Fibroblast of skin of scalp (primary cell): ENCODE measurements at regions not wholly inside any gene's neighbourhood (a gene's known extent, or its start where the extent isn't known, plus 50 kb on each side); places are given as distances from the start of the nearest gene placed in this dataset.

Experiments used
- DNase-seq: peaks from one replicate; pipeline ENCODE4 v3.0.0-alpha.2; 2013

DNA sequence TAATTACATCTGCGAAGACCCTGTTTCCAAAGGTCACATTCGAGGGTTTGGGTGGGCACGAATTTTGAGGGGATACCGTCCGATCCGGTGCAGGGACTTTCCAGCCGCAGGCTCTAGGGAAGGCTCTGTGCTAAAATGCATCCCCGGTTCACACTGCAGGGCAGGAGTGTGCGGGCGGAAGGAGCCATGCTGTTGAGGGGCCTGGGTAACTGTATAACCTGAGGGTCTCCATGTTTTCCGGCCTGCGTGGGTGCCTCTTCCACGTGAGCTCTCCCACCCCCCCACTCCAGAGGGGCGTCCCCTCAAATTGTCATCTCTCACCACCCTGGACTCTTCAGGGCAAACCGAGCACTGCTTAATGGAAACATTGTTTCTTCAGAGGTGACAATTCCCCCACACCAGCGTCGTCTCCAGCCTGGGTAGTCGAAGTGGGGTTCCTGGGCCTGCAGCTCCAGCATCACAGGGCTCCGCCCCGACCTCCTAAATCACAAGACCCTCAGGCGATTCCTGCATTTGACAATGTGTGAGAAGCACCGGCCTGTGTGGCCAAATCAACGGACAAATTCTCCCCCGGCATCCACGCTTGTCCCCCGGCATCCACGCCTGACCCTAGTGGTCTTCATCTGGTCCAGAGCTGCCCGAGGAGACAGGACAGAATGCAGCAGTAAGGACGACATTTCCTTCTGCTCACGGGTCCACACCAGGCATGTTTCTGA is 51.2 kb downstream of the FOXL3 start:
- DNase-seq, result no peak

DNA sequence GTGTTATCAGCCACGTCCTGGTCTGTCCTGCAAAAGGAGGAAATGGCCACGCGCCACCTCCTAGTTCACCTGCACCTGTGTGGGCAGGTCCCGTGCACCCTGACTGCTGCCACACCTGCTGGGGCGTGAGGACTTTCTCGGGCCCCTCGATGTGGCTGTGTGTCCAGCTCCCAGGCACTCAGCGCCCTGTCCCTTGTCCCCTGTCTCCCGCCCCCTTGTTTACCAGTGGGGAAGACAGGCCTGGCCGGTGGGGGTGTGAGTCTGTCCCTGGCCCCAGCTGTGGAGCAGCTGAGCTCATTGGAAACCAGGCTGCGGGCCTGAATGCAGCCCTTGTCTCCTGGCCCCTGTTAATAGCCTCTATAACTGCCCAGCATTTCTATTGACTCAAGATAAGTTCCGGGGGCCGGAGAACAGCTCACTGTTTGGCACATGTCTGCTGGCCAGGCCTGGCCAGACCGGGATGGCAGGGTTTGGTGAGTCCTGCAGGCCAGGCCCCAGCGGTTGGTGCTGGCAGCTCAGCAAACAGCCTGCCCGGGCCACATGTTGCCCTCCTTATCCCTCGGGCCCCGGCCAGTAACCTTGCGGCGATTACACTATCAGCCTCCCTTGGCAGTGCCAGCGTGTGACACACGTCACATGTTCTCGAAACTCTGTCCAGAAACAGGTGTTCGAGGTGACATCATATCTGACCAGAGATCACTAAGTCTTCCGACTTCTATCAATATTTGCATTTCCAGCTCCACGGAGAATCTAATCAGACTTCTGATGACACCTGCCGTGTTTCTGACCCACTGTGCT is 52.1 kb downstream of the FOXL3 start:
- DNase-seq, result no peak

DNA sequence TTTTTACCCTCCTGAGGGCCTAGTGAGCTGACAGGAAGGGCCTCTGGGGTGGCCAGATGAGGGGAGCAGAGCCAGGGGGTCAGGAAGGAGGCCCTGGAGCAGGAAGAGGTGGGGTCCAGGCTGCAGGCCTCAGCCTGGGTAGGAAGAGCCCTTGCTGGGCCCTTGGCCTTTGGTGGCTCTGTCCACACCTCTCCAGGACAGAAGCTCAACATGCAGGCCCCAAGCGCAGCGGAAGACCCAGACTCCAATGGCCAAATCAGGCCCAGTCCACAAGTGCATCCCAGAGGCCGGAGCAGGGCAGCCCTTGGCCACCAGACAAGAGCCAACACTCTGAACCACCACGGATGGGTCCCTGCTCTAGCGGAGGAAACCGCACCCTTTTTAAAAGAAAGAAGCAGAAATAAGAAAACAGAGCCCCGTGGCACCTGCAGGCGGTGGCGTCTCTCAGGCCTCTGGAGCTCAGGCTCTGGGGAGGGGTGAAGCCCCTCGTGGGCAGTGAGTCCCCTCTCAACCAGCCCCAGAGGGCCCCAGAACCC is 52.8 kb downstream of the FOXL3 start:
- DNase-seq, result no peak

DNA sequence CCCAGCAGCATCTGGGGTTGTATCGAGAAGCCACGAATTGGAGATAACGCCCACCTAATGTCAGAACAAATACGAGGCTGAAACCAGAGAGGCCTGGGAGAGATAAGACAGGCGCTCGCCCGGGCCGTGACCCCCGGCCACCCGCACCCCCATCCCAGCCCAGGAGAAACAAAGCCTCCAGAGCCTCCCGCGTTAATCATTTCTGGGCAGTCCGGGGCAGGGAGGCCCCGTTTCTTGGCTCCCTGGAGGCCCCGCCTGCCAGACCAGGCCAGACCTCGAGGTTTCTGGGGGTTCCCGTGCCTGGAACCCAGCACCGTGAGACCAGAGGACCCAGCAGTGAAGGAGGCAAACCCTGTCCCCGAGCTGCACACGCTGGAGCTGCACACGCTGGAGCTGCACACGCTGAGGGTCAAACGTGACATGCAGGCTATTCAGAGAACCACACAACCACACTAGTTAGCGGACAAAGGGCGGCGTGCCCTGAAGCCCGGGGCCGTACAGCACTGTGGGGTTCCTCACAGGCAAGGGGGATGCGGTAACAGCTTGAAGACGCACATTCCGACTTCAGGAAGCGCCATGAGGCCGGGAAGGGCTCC is 53.4 kb downstream of the FOXL3 start:
- no peak for DNase-seq

DNA sequence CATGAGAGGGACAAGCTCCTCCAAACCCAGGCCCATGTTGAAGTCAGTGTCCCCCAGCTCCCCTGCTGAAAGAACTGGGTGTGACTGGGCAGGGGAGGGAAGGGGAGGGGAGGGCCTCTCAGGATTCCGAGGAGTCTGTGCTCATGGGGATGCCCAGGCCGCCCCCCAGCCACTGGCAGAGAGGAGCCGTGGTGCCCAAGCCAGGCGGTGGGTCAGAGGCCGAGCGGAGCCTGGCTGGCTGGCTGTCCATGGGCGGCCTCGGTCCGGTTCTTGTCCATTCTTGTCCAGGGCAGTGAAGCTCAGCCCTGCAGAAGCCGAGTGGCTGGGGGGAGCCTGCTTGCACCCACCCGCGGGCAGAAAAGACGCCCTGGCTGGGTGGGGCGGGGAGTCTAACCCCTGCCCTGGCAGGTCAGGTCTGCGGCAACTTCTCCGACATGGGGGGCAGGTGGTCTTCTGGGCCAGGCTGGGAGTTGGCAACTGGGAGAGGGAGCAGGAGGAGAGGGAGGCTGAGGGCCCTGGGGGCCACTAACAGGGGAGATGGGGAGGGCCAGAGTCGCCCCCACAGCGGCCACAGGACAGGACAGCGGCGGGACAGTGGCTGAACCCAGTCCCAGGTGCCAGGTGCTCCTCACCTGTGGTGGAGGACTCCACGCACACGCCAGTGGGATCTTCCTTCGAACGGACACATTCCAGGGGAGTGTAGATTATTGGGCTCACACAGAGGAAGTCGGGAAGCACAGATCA is 54.1 kb downstream of the FOXL3 start:
- no peak for DNase-seq

DNA sequence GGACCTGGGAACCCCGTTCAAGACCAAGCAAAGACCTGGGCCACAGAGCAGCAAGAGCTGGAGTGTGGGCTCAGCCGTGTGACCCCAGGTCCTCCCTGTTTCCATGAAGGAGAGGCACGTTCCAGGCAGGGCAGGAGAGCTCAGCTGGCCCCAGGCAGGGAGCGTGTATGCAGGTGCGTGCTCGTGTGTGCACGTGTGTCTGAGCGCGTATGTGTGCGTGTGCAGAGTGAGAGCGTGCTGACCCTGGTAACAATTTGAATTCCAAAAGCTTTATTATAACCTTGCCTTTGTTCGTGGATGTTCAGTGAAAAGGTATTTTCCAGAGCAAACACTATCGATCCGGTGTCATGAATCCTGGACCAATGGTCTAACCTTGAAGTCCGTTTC is 54.6 kb downstream of the FOXL3 start:
- no peak for DNase-seq

DNA sequence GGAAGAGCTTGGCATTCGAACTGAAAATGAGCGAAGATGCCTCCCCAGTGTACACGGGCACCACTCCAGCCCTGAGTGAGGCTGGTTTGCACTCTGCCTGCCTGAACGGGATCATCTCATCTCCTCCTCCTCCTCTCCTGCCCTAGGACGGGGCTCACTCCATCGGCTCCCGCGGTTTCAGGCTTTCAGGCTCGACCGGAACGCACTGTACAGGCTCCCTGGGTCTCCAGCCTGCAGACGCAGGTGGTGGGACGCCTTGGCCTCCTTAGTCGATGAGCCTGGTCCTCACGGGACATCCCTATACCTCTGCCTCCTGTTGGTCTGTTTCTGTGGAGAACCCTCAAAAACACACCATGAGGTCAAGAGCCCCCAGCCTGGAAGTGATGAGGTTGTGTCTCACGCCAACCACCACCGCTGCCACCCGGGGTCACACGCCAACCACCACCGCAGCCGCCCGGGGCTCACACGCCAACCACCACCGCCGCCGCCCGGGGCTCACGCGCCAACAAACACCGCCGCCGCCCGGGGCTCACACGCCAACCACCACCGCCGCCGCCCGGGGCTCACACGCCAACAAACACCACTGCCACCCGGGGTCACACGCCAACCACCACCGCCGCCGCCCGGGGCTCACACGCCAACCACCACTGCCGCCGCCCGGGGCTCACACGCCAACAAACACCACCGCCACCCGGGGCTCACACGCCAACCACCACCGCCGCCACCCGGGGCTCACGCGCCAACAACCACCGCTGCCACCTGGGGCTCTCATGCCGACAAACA is 56.3 kb downstream of the FOXL3 start:
- no peak for DNase-seq

DNA sequence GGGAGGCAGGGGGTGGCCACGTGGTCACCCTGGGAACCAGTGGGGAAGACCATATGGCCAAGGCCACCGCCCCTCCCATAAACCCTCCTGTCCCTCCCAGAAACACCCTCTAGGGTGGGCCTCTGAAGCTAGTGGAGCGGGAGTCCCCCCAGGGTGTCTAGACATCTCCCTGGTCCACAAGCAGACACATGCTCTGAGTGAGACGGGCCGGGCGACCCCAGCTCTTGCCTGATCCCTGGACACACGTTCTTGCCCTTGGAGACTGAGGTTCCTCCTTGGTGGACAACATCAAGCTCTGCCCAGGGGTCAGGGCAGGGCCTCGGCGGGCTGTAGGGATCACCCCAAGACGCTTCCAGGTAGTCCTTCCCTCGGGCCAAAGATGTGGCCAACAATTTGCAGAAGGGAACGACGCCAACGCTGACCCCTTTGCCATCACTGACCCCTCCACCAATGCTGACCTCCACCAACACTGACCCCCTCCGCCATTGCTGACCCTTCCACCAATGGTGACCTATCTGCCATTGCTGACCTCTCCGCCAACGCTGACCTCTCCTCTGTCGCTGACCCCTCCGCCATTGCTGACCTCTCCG is 57.1 kb downstream of the FOXL3 start:
- DNase-seq, result no peak

DNA sequence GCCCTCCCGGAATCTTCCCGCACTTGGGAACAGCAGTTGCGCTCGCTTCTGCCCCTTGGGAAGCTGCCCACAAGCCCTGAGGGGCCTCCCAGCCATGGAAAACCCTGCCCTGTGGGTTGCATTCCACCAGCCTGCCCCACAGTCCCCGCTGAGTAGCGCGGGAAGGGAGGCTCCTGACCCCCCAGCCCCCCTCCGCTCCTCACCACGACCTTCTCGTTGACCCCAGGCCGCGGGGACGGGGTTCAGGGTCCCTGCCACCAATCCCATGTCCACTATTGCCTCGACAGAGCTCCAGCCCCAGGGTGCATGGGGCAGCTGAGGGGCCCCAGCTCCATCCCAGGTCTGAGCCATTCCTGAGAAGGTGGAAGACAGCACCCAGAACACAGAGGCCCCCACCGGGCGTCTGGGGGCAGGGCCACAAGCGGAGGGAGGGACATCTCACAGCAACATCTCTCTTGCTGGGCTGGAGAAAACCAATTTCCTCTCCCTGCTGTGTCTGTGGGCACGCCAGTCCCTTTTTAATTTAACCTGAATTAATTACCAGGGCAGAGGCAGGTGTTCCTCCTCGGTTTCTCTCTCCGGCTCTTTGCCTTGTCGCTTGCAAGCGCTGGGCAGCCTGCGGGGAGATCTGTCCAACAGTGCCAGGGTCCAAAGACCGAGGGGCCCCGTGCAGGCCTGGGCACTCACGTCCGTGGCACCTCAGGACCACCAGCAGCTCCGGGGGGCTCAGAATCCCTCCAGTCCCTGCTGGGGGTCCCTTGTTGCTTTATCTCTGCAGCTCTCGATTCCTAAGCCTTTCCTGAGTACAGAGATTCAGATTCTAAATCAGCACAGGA is 57.9 kb downstream of the FOXL3 start:
- no peak for DNase-seq

DNA sequence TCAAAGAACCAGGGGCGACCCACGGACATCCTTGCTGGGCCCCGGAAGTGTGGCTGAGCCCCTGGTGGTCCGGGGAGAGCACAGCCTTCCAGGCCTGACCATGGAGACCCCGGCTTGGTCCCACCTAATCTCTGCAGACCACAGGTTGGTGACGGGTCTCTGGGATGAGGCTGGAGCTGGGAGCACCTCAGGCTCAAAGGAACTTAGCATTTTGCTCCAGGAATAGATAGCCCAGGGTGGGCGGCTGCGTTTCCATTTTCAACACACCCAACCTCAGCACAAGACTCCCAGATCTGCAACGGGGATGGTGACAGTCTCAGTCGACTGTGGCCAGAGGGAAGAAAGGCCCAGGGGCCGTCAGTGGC is 58.5 kb downstream of the FOXL3 start:
- no peak for DNase-seq

DNA sequence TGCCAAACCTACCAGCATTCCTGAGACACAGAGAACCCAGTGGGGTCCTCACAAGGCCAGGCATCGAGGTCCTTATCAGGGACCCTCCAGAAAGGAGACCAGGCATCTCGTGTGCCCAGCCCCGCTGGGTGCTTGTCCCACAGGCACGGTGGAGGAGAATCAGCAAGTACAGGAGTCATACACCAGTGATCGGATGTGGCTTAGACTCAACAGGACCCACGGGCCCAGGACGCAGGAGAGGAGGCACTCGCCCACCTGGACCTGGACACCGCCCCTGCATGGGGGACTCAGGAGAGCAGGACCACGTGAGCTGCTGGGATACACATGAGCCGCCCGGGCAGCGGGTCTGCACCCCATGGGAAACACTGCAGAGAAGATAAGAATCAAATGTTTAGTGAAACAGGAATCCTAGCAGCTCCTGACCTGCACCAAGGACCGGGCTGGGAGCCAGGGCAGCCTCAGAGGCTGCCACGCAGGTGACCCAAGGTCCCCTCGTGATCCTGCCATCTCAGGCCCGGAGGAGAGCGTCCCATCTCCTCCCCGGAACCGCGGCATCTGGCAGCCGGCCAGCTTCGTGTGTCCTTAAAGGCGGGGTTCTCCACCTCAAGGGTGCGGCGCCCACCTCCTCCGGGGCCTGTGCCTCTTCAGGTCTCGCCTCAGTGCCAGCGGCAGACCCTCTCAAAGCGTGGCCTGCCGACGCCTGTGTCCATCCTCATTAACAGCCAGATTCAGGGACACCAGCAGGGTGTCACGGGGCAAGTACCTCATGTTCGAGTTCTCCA is 59.2 kb downstream of the FOXL3 start:
- no peak for DNase-seq

DNA sequence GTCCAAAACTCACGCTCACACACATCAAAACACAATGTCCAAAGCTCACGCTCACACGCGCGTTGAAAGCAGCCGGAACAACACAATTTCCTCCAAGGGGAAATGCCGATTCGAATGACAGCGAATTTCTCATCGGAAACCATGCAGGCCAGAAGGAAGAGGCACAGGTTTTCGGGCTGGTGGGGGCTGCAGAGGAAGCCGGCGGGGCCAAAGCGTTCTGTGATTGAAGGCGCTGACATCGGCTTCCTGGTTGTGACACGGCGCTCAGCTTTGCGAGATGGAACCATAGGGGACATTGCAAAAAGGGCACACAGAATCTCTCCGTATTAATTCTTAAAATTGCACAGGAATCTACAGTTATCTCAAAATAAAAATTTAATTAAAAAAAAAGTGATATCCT is 61.3 kb downstream of the FOXL3 start:
- DNase-seq, result no peak

DNA sequence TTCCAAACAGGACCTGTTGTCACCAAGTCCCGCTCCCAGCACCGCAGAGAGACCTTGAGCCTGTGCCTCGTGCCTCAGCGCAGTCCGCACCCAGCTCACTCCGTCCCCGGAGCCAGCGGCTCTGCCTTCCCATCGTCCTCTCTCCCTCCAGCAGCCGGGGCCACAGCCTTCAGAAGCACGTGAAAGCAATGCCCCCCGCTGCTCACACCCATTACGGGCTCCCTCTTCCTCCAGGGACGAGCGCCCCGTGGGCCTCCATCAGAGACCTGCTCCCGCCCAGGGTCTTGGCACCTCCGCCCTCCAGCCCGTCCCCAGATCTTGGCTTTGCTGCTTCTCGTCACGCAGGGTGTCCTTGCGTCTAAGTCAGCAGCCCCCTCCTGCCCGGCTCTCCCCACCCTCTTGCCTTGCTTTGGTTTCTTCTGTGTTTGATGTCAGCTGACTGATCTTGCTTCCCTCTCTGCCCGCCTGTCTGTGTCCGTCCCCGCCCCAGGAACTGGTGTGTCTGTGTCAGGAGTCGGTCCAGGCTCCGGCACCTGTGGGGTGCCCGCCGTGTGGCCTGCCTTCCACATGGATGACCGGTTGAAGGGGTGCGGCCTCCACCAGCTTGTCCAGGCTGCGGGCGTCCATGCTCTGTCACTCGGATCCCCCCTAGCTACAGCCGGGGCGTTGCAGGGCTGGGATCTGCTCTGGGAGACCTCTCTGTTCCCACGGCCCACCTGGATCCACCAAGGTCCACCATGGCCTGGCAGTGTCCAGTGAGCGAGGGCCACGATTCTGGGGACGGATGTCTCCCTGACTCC is 61.9 kb downstream of the FOXL3 start:
- no peak for DNase-seq

DNA sequence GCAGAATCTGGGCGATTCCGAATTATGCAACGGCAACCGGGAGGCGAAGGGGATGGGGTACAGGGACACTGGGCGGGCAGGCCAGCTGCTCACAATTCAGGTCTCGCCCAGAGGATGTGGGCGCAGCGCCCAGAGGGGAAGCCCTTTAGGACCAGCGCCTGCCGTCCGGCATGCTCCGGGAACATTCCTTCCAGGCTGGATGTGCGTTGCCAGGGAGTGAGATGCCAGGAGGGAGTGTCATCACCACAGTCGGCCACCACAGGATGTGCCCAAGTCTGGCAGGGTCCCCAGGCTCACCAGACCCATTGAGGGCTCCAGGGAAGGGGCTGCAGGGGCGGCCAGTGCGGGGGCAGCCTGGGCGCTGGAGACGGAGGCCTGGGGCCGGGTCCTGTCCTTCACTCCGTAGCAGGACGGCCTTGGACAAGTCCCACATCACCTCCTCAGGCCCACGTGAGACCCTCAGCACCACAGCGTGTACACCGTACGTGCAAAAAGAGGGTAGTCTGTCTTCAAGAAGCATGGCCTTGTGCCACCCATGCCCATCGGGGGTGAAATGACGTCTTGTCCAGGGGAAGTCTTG is 63.9 kb downstream of the FOXL3 start:
- no peak for DNase-seq

DNA sequence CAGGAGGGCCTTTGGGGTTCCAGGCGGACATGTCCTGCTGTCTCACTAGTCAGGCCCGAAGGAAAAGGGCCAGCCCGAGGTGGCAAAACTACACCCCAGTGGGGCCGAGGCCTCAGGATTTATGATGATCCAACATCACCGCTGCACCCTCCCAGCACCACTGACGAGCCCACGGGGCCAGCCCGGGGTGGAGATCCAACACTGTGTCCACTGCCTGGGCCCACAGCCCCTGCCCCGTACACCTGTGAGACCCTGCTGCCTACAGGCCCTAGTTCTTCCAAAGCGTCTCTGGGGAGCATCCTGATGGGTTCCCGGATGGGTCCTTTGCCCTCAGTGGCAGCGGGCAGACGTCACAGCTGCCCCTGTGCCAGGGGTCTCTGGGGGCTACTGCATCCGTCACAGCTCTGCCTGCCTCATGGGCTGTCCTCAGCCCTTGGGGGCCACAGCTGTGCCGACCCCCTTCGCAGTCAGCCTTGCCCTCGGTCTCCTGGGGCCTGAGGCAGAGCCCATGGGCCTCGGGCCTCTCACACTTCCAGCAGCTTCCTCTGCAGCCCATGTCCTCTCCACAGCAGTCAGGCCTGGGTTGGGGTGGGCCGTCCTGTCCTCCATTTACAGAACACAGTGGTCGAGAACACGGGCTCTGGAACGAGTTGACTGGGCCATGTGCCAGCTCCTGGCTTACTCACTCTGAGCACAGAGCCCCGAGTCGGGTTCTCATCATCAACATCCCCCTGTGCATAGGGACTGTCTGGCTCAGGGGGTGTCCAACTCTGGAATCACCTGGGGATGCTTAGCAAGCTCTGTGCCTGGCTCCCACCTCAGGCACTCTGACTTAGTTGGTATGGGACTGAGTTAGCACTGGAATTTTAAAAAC is 64.9 kb downstream of the FOXL3 start:
- DNase-seq, result no peak

DNA sequence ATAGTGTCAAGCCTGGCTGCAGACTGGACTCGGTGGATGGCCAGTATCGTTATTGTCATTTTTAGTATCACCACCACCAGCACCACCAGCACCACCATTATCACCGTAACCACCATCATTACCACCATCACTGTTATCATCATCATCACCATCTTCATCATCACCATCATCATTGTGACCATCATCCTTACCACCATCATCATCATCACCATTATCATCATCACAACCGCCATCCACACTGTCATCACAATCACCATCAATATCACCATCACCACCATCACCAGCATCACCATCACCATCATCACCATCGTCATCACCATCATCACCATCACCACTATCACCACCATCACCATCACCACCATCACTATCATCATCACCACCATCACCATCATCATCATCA is 65.6 kb downstream of the FOXL3 start:
- no peak for DNase-seq

DNA sequence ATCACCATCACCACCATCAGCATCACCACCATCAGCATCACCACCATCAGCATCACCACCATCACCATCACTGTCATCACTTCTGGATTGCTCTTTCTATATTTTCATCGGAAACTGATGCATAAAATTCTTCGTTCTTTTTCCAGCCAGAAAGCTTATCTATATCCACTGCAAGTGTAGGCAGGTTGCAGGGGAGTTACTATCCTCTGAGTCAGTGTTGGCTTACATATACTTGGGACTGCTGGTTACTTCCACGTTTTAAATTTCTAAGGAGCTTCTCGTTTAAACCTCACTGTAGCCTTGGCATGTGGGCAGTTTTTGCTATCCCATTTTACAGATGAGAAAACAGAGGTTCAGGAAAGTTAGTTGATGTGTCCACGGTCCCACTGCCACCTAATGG is 66.1 kb downstream of the FOXL3 start:
- DNase-seq, result no peak
